ENCODE measurements at regions not wholly inside any gene's neighbourhood (a gene's known extent, or its start where the extent isn't known, plus 50 kb on each side); places are given as distances from the start of the nearest gene placed in this dataset.

DNA sequence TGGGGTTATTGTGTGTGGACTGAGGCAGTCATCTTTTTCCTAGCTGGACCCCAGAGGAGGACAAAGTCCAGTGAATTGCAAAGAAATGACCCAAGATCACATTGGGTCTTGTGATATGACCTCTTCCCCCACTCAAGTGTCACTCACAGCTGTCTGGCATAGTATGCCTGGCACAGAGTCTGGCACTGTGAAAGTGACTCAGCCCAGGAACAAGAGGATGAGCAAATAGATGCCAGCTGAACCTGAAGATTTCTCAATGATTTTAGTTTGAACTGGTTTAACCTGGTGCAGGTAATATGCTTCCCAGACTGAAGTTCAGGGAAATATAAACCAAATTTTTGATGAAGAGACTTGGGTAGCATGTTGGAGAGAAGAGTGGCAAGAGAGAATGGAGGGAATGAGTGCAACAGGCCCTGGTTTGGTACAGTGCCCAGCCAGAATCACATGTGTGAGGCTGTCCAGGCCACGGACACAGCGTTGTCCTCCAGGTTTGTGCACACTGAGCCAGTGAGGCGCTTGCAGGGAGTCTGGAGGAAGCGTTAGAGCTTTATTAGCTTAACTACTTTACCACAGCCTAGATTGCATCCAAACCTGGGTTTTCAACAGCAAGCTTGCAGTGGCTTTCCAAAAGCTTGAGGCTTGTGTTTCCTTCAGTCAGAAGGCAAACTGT is 332.9 kb downstream of the NUAK1 start:
- intact Hi-C loops (cut with micrococcal nuclease): no loop called here
- Histone ChIP-seq H3K27me3 (ENCODE audit: control insufficient read depth, insufficient read depth, low read length) (no peaks in the 10 kb centered on the region), H3K27ac (ENCODE audit: low read length) (no peak overlapping the region), H3K4me3 (ENCODE audit: low read length) (no peak overlapping the region), H3K36me3 (ENCODE audit: control insufficient read depth, insufficient read depth, low read length) (no peaks in the 10 kb centered on the region), H3K9me3 (ENCODE audit: control insufficient read depth, insufficient read depth, low read length) (no peaks in the 10 kb centered on the region), H3K4me1 (ENCODE audit: control insufficient read depth, insufficient read depth, low read length) (no peaks in the 10 kb centered on the region)
- H3K27ac Mint-ChIP-seq: no peak overlapping the region
- WGBS (ENCODE audit: insufficient coverage): 94% methylated on average over 4 of the region's 4 CpGs
- ATAC-seq (no peak), DNase-seq (no peak)
- H3K4me3 Mint-ChIP-seq: no peak overlapping the region
- peaks cover 0 to 2% of the 10 kb centered on the region in 2 donors for H3K9me3 Mint-ChIP-seq
- H3K36me3 Mint-ChIP-seq: no peaks in the 10 kb centered on the region
- no peak for TF ChIP-seq CTCF (IDR thresholded peaks at IDR 0.05)
- no peaks in the 10 kb centered on the region for H3K4me1 Mint-ChIP-seq
- H3K27me3 Mint-ChIP-seq (ENCODE audit: low read depth in 2 of 2): peaks cover 0 to 4% of the 10 kb centered on the region in 2 donors

- no peak overlapping the region for H3K4me3 ChIP-seq (ENCODE audit: low read length)
- intact Hi-C loops (cut with micrococcal nuclease): no loop called here
- no peak for TF ChIP-seq CTCF (IDR thresholded peaks at IDR 0.05)
- Mint-ChIP-seq H3K27ac (no peak overlapping the region), H3K27me3 (ENCODE audit: low read depth in 2 of 2) (peaks cover 0 to 4% of the 10 kb centered on the region in 2 donors), H3K36me3 (no peaks in the 10 kb centered on the region), H3K9me3 (peaks cover 0 to 4% of the 10 kb centered on the region in 2 donors), H3K4me3 (no peak overlapping the region), H3K4me1 (no peaks in the 10 kb centered on the region)
- DNase-seq (no peak), ATAC-seq (no peak)
- WGBS (ENCODE audit: insufficient coverage): 87% methylated on average over 2 of the region's 2 CpGs
- no peaks in the 10 kb centered on the region for H3K4me1 ChIP-seq (ENCODE audit: control insufficient read depth, insufficient read depth, low read length)
- H3K36me3 ChIP-seq (ENCODE audit: control insufficient read depth, insufficient read depth, low read length): no peaks in the 10 kb centered on the region
- no peak overlapping the region for H3K27ac ChIP-seq (ENCODE audit: low read length)
- no peaks in the 10 kb centered on the region for H3K27me3 ChIP-seq (ENCODE audit: control insufficient read depth, insufficient read depth, low read length)
- H3K9me3 ChIP-seq (ENCODE audit: control insufficient read depth, insufficient read depth, low read length): no peaks in the 10 kb centered on the region
Observed at GRCh38 chr12:105806400-105806770, 332.4 kb downstream of the NUAK1 start.

DNA sequence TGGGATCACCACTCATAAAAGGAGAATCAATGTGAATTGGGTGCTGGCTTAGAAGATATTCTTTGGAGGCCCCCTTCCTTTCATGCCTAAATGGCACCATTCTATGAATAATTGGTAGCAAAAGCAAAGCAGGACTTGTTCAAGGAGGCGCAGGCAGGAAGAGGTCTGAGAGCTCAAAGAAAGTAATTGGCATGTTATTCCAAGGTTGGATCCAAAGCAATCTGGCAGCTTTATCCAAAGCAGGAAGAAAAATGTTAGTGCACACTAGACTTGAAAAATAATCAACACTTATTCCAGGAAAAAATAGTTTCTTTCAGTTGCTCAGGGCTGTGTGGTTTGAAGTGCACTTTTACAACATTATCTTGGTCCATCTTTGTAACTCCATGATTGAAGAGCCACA is 326.4 kb downstream of the NUAK1 start:
- Histone ChIP-seq H3K4me3 (ENCODE audit: low read length) (no peak overlapping the region), H3K9me3 (ENCODE audit: control insufficient read depth, insufficient read depth, low read length) (no peaks in the 10 kb centered on the region), H3K4me1 (ENCODE audit: control insufficient read depth, insufficient read depth, low read length) (no peaks in the 10 kb centered on the region), H3K27ac (ENCODE audit: low read length) (no peak overlapping the region), H3K36me3 (ENCODE audit: control insufficient read depth, insufficient read depth, low read length) (no peaks in the 10 kb centered on the region), H3K27me3 (ENCODE audit: control insufficient read depth, insufficient read depth, low read length) (no peaks in the 10 kb centered on the region)
- no peak for DNase-seq
- 95% methylated on average over 1 of the region's 1 CpG for WGBS (ENCODE audit: insufficient coverage)
- Mint-ChIP-seq H3K9me3 (peaks cover 0 to 4% of the 10 kb centered on the region in 2 donors), H3K36me3 (no peaks in the 10 kb centered on the region), H3K4me3 (no peak overlapping the region), H3K27me3 (ENCODE audit: low read depth in 2 of 2) (peaks cover 0 to 4% of the 10 kb centered on the region in 2 donors), H3K27ac (no peak overlapping the region), H3K4me1 (no peaks in the 10 kb centered on the region)
- intact Hi-C loops (cut with micrococcal nuclease): no loop called here
- no peak for ATAC-seq
- TF ChIP-seq CTCF (IDR thresholded peaks at IDR 0.05): no peak

GRCh38 chr12:105813201-105813600 is 325.6 kb downstream of the NUAK1 start:
- DNase-seq: no peak
- H3K27ac Mint-ChIP-seq: no peak overlapping the region
- H3K4me3 ChIP-seq (ENCODE audit: low read length): no peak overlapping the region
- no peaks in the 10 kb centered on the region for H3K27me3 ChIP-seq (ENCODE audit: control insufficient read depth, insufficient read depth, low read length)
- no peaks in the 10 kb centered on the region for H3K36me3 Mint-ChIP-seq
- 70% methylated on average over 5 of the region's 5 CpGs for WGBS (ENCODE audit: insufficient coverage)
- no peak overlapping the region for H3K4me3 Mint-ChIP-seq
- TF ChIP-seq CTCF (IDR thresholded peaks at IDR 0.05): no peak
- H3K27me3 Mint-ChIP-seq (ENCODE audit: low read depth in 2 of 2): peaks cover 0 to 4% of the 10 kb centered on the region in 2 donors
- no peaks in the 10 kb centered on the region for H3K4me1 Mint-ChIP-seq
- H3K4me1 ChIP-seq (ENCODE audit: control insufficient read depth, insufficient read depth, low read length): no peaks in the 10 kb centered on the region
- peaks cover 0 to 2% of the 10 kb centered on the region in 2 donors for H3K9me3 Mint-ChIP-seq
- no peak overlapping the region for H3K27ac ChIP-seq (ENCODE audit: low read length)
- intact Hi-C loops (cut with micrococcal nuclease): no loop called here
- H3K9me3 ChIP-seq (ENCODE audit: control insufficient read depth, insufficient read depth, low read length): no peaks in the 10 kb centered on the region
- ATAC-seq: no peak
- H3K36me3 ChIP-seq (ENCODE audit: control insufficient read depth, insufficient read depth, low read length): no peaks in the 10 kb centered on the region

Data from natural killer cell (primary cell).